H9 (cell line): ENCODE measurements at regions not wholly inside any gene's neighbourhood (a gene's known extent, or its start where the extent isn't known, plus 50 kb on each side); places are given as distances from the start of the nearest gene placed in this dataset.

Source experiments
- DNase-seq: peaks from one replicate; pipeline ENCODE4 v3.0.0-alpha.2; 2017
- H2AFZ ChIP-seq: one replicate; pipeline ENCODE4 v1.6.1; 2013; ENCODE audit warnings: mild to moderate bottlenecking, low read length, control low read depth, moderate library complexity
- H2AK5ac ChIP-seq: 2 replicates; pipeline ENCODE4 v1.6.1; 2013; ENCODE audit warnings: low read length, control low read depth, mixed read lengths; ENCODE audit not compliant: insufficient read length
- H2BK120ac ChIP-seq: one replicate; pipeline ENCODE4 v1.6.1; 2013; ENCODE audit warnings: low read depth, mild to moderate bottlenecking, low read length, control low read depth, inconsistent platforms; ENCODE audit not compliant: poor library complexity, severe bottlenecking
- H2BK12ac ChIP-seq: 2 replicates; pipeline ENCODE4 v1.6.1; 2013; ENCODE audit warnings: low read length, control low read depth, mixed read lengths, low read depth; ENCODE audit not compliant: insufficient read length
- H2BK15ac ChIP-seq: 2 replicates; pipeline ENCODE4 v1.6.1; 2013; ENCODE audit warnings: low read depth, low read length, control low read depth
- H2BK20ac ChIP-seq: one replicate; pipeline ENCODE4 v1.6.1; 2013; ENCODE audit warnings: low read depth, mild to moderate bottlenecking, low read length, control low read depth, inconsistent platforms; ENCODE audit not compliant: poor library complexity, severe bottlenecking
- H2BK5ac ChIP-seq: 2 replicates; pipeline ENCODE4 v1.6.1; 2013; ENCODE audit warnings: low read length, control low read depth, mixed read lengths; ENCODE audit not compliant: insufficient read length
- H3K14ac ChIP-seq: 2 replicates; pipeline ENCODE4 v1.6.1; 2013; ENCODE audit warnings: low read length, control low read depth; ENCODE audit not compliant: insufficient read depth
- H3K18ac ChIP-seq: 2 replicates; pipeline ENCODE4 v1.6.1; 2013; ENCODE audit warnings: low read depth, mild to moderate bottlenecking, mixed read lengths, low read length, control low read depth; ENCODE audit not compliant: insufficient read length
- H3K23ac ChIP-seq: 2 replicates; pipeline ENCODE4 v1.6.1; 2013; ENCODE audit warnings: low read length, control low read depth, mixed read lengths, low read depth; ENCODE audit not compliant: insufficient read length
- H3K23me2 ChIP-seq: 2 replicates; pipeline ENCODE4 v1.6.1; 2013; ENCODE audit warnings: low read depth, mild to moderate bottlenecking, mixed read lengths, low read length, control low read depth; ENCODE audit not compliant: insufficient read length, poor library complexity, severe bottlenecking
- H3K27ac ChIP-seq: 2 replicates; pipeline ENCODE4 v1.5.1; 2013; ENCODE audit warnings: low read length, control low read depth, mixed read lengths, low read depth; ENCODE audit not compliant: insufficient read length
- H3K27me3 ChIP-seq: 2 replicates; pipeline ENCODE4 v1.6.1; 2013; ENCODE audit warnings: low read length, control low read depth, inconsistent platforms; ENCODE audit not compliant: insufficient read depth
- H3K4ac ChIP-seq: 2 replicates; pipeline ENCODE4 v1.6.1; 2013; ENCODE audit warnings: low read depth, mild to moderate bottlenecking, control low read depth, inconsistent platforms, low read length, moderate library complexity
- H3K4me1 ChIP-seq: 2 replicates; pipeline ENCODE4 v1.6.1; 2013; ENCODE audit warnings: low read length, control low read depth, inconsistent platforms; ENCODE audit not compliant: insufficient read depth
- H3K4me2 ChIP-seq: 2 replicates; pipeline ENCODE4 v1.6.1; 2013; ENCODE audit warnings: low read length, control low read depth, mixed read lengths; ENCODE audit not compliant: insufficient read length, insufficient read depth
- H3K56ac ChIP-seq: 2 replicates; pipeline ENCODE4 v1.6.1; 2013; ENCODE audit warnings: low read depth, mild to moderate bottlenecking, mixed read lengths, low read length, control low read depth; ENCODE audit not compliant: insufficient read length
- H3K79me1 ChIP-seq: 2 replicates; pipeline ENCODE4 v1.6.1; 2013; ENCODE audit warnings: low read depth, mild to moderate bottlenecking, moderate library complexity, low read length, control low read depth, inconsistent platforms; ENCODE audit not compliant: insufficient read depth, poor library complexity, severe bottlenecking
- H3K79me2 ChIP-seq: 2 replicates; pipeline ENCODE4 v1.6.1; 2013; ENCODE audit warnings: low read length, control low read depth, inconsistent platforms; ENCODE audit not compliant: insufficient read depth
- H3K9ac ChIP-seq: 2 replicates; pipeline ENCODE4 v1.6.1; 2013; ENCODE audit warnings: low read length, control low read depth, mixed read lengths; ENCODE audit not compliant: insufficient read length; ENCODE audit errors: extremely low read depth
- H3K9me3 ChIP-seq: one replicate; pipeline ENCODE4 v1.6.1; 2013; ENCODE audit warnings: low read depth, low read length, inconsistent platforms; ENCODE audit not compliant: control insufficient read depth
- H3T11ph ChIP-seq: one replicate; pipeline ENCODE4 v1.6.1; 2013; ENCODE audit warnings: mild to moderate bottlenecking, low read length, control low read depth, inconsistent platforms
- H4K20me1 ChIP-seq: one replicate; pipeline ENCODE4 v1.6.1; 2013; ENCODE audit not compliant: control insufficient read depth, insufficient read length, insufficient read depth
- H4K5ac ChIP-seq: 2 replicates; pipeline ENCODE4 v1.6.1; 2013; ENCODE audit warnings: low read depth, mild to moderate bottlenecking, mixed read lengths, low read length, control low read depth; ENCODE audit not compliant: insufficient read length
- H4K8ac ChIP-seq: replicated peaks from 2 replicates; pipeline ENCODE4 v1.6.1; 2013; ENCODE audit warnings: low read length, control low read depth, mixed read lengths, low read depth; ENCODE audit not compliant: insufficient read length
- H4K91ac ChIP-seq: 2 replicates; pipeline ENCODE4 v1.6.1; 2013; ENCODE audit warnings: low read depth, mild to moderate bottlenecking, moderate library complexity, mixed read lengths, low read length, control low read depth; ENCODE audit not compliant: insufficient read length
- H3K27ac Mint-ChIP-seq, 3 experiments: 2 replicates in 2 of 3; 3 replicates in 1 of 3; pipeline ENCODE4 v1.8.0; 2020 to 2021; ENCODE audit warnings: mixed read lengths in 3 of 3, mild to moderate bottlenecking in 1 of 3, moderate library complexity in 1 of 3
- H3K27me3 Mint-ChIP-seq: 2 replicates; pipeline ENCODE4 v1.8.0; 2021; ENCODE audit warnings: low read depth, mild to moderate bottlenecking, moderate library complexity, mixed read lengths
- H3K36me3 Mint-ChIP-seq, 3 experiments: 2 replicates in 2 of 3; 3 replicates in 1 of 3; pipeline ENCODE4 v1.8.0; 2020 to 2021; ENCODE audit warnings: low read depth in 3 of 3, mixed read lengths in 3 of 3; ENCODE audit not compliant: insufficient read depth in 1 of 3
- H3K4me1 Mint-ChIP-seq, 2 experiments: 2 replicates each; pipeline ENCODE4 v1.8.0; 2020; ENCODE audit warnings: mixed read lengths in 2 of 2
- H3K4me3 Mint-ChIP-seq, 2 experiments: 2 replicates in 1 of 2; 3 replicates in 1 of 2; pipeline ENCODE4 v1.8.0; 2020 to 2021; ENCODE audit warnings: mild to moderate bottlenecking in 2 of 2, mixed read lengths in 2 of 2, moderate library complexity in 1 of 2
- H3K9me3 Mint-ChIP-seq, 2 experiments: 2 replicates in 1 of 2; 3 replicates in 1 of 2; pipeline ENCODE4 v1.8.0; 2020; ENCODE audit warnings: mild to moderate bottlenecking in 2 of 2, mixed read lengths in 2 of 2, moderate library complexity in 1 of 2
- WGBS: extraction: QIAGEN DNeasy Blood & Tissue Kit; methylation state at CpG from one replicate; pipeline ENCODE4 v1.1.7; 2013; ENCODE audit warnings: missing lambda C conversion rate, low lambda C conversion rate, mixed read lengths; ENCODE audit not compliant: insufficient read length; ENCODE audit errors: extremely low coverage; 5-methylcytosine and 5-hydroxymethylcytosine counted together
- TF ChIP-seq, protein P1 (sequence below): fragments of 200-600 bp; sonication (generic); conservative IDR thresholded peaks from 3 replicates; pipeline ENCODE4 v1.8.0; 2021; ENCODE audit warnings: antibody characterized with exemption, mild to moderate bottlenecking

DNA sequence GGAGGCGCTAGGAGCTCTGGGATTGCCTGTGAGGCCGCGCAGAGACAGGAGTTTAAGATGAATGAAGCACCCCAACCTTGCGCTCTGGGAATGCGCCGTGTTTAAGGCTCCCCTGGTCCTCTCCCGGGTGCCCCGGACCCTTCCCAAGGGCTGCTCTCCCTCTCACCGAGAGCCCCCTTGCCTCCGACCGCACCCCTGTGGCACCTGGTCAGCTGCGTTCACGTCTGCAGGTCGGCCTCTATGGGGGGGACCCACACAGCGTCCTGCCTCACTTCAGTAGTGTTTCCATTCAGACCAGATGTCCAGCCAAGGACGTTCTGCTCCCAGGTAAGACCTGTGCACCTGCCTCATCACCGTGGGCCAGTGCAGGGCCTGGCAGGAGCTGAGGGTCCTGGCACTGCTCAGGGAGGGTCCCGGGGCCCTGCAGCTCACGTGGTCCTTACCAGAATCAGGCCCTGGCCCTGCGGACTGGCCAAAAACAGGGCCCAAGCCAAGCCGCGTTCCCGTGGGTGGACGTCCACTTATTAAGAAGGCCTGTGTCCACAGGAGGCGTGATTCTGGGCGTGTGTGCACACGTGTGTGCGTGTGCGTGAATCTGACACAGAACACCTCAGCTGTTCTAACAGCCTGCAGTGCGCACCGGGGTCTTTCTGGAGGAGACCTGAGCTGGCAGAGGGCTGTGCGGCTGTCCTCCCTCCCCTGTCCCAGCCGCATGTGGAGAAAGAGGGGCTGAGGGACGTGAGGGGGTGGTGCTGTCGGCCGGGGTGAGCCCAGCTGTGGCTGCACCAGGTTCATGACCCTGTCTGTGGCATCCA is 79.9 kb upstream of the BHLHE23 start:
- no CpG with 5 or more reads among the region's 36 CpGs for WGBS
- no peak overlapping the region for H2BK12ac ChIP-seq
- H3K79me2 ChIP-seq: no peaks in the 10 kb centered on the region
- Mint-ChIP-seq H3K27me3 (peaks cover 13% of the 10 kb centered on the region), H3K4me1 (peaks cover 2 to 5% of the 10 kb centered on the region in 2 experiments; a peak in 3 of 4 replicates), H3K36me3 (no peaks in the 10 kb centered on the region), H3K4me3 (no peak overlapping the region), H3K9me3 (no peaks in the 10 kb centered on the region), H3K27ac (peak overlapping the region in 1 of 3 experiments; percentile 89; a peak in 1 of 7 replicates)
- no peaks in the 10 kb centered on the region for H3K27me3 ChIP-seq
- no peak overlapping the region for H2BK15ac ChIP-seq
- no peak overlapping the region for H3T11ph ChIP-seq
- H3K4me2 ChIP-seq: no peak overlapping the region
- H2BK120ac ChIP-seq: no peak overlapping the region
- no peaks in the 10 kb centered on the region for H3K4me1 ChIP-seq
- TF ChIP-seq, protein P1, sequence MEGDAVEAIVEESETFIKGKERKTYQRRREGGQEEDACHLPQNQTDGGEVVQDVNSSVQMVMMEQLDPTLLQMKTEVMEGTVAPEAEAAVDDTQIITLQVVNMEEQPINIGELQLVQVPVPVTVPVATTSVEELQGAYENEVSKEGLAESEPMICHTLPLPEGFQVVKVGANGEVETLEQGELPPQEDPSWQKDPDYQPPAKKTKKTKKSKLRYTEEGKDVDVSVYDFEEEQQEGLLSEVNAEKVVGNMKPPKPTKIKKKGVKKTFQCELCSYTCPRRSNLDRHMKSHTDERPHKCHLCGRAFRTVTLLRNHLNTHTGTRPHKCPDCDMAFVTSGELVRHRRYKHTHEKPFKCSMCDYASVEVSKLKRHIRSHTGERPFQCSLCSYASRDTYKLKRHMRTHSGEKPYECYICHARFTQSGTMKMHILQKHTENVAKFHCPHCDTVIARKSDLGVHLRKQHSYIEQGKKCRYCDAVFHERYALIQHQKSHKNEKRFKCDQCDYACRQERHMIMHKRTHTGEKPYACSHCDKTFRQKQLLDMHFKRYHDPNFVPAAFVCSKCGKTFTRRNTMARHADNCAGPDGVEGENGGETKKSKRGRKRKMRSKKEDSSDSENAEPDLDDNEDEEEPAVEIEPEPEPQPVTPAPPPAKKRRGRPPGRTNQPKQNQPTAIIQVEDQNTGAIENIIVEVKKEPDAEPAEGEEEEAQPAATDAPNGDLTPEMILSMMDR: no peak
- no peak overlapping the region for H3K27ac ChIP-seq
- no peak overlapping the region for H3K18ac ChIP-seq
- no peaks in the 10 kb centered on the region for H4K20me1 ChIP-seq
- no peak overlapping the region for H2AK5ac ChIP-seq
- H4K5ac ChIP-seq: no peak overlapping the region
- H3K9ac ChIP-seq: no peak overlapping the region
- DNase-seq: peak; percentile 21
- H3K23me2 ChIP-seq: no peaks in the 10 kb centered on the region
- H3K56ac ChIP-seq: no peak overlapping the region
- no peaks in the 10 kb centered on the region for H3K79me1 ChIP-seq
- H4K91ac ChIP-seq: no peak overlapping the region
- H3K14ac ChIP-seq: peak overlapping the region; percentile 13; the same call in 1 of the 2 replicates
- no peak overlapping the region for H3K23ac ChIP-seq
- H3K9me3 ChIP-seq: no peaks in the 10 kb centered on the region
- no peak overlapping the region for H2BK20ac ChIP-seq
- no peak overlapping the region for H2AFZ ChIP-seq
- no peak overlapping the region for H3K4ac ChIP-seq
- no peak overlapping the region for H4K8ac ChIP-seq
- no peak overlapping the region for H2BK5ac ChIP-seq
